OCI-LY3 (cell line): ENCODE measurements at regions not wholly inside any gene's neighbourhood (a gene's known extent, or its start where the extent isn't known, plus 50 kb on each side); places are given as distances from the start of the nearest gene placed in this dataset.

Experiments
- H2AFZ ChIP-seq: fragments of 200-600, 300-600 bp; shearing (Covaris generic); 2 replicates; pipeline ENCODE4 v1.6.0; 2014; ENCODE audit warnings: antibody characterized with exemption, low read depth, low read length
- H3K27ac ChIP-seq: fragments of 200-600, 300-600 bp; sonication (generic); 2 replicates; pipeline ENCODE4 v1.5.1; 2014; ENCODE audit warnings: mild to moderate bottlenecking, low read length, moderate library complexity, mixed read lengths
- H3K27me3 ChIP-seq: fragments of 200-600, 300-600 bp; sonication (generic); 2 replicates; pipeline ENCODE4 v1.6.1; 2014; ENCODE audit warnings: low read depth, low read length, mixed read lengths
- H3K36me3 ChIP-seq: fragments of 200-600, 300-600 bp; sonication (generic); replicated peaks from 2 replicates; pipeline ENCODE3; 2014; ENCODE audit warnings: low read depth, low read length, mixed read lengths
- H3K4me1 ChIP-seq: fragments of 300-600, 200-600 bp; sonication (generic); 2 replicates; pipeline ENCODE4 v1.6.1; 2014; ENCODE audit warnings: low read length, mixed read lengths
- H3K4me2 ChIP-seq: fragments of 200-600, 300-600 bp; sonication (generic); 2 replicates; pipeline ENCODE4 v1.6.1; 2014; ENCODE audit warnings: low read length, mixed read lengths
- H3K4me3 ChIP-seq: fragments of 300-600, 200-600 bp; sonication (generic); 2 replicates; pipeline ENCODE4 v1.5.1; 2014; ENCODE audit warnings: antibody characterized with exemption, mild to moderate bottlenecking, low read length, moderate library complexity
- H3K79me2 ChIP-seq: fragments of 300-600, 200-600 bp; shearing (Covaris generic); 2 replicates; pipeline ENCODE4 v1.6.1; 2014; ENCODE audit warnings: mild to moderate bottlenecking, low read length, mixed read lengths
- H3K9ac ChIP-seq: fragments of 300-600, 200-600 bp; shearing (Covaris generic); 2 replicates; pipeline ENCODE4 v1.6.0; 2014; ENCODE audit warnings: mild to moderate bottlenecking, low read length, moderate library complexity
- H3K9me3 ChIP-seq: fragments of 200-600, 300-600 bp; shearing (Covaris generic); 2 replicates; pipeline ENCODE4 v1.6.1; 2014; ENCODE audit warnings: low read length, mixed read lengths; ENCODE audit not compliant: insufficient read depth
- H4K20me1 ChIP-seq: fragments of 200-600, 300-600 bp; sonication (generic); 2 replicates; pipeline ENCODE4 v1.6.1; 2016; ENCODE audit warnings: low read length, mixed read lengths; ENCODE audit not compliant: insufficient read depth
- CTCF ChIP-seq: fragments of 200-600, 300-600 bp; sonication (generic); IDR thresholded peaks from 2 replicates; pipeline ENCODE4 v1.5.1; 2014; ENCODE audit warnings: antibody characterized with exemption, low read length, low read depth
- EZH2phosphoT487 ChIP-seq: fragments of 200-600 bp; shearing (Covaris generic); IDR thresholded peaks from 2 replicates; pipeline ENCODE4 v1.6.1; 2018; ENCODE audit warnings: antibody characterized with exemption, mixed run types, low read depth

GRCh38 chr2:219758907-219759680 lies 131.7 kb downstream of the SLC4A3 start:
- Histone ChIP-seq H3K27ac (no peak overlapping the region), H3K4me2 (no peak overlapping the region), H4K20me1 (no peaks in the 10 kb centered on the region), H2AFZ (no peak overlapping the region), H3K36me3 (no peaks in the 10 kb centered on the region), H3K27me3 (no peaks in the 10 kb centered on the region), H3K4me1 (no peaks in the 10 kb centered on the region), H3K79me2 (no peaks in the 10 kb centered on the region), H3K9ac (no peak overlapping the region), H3K4me3 (no peak overlapping the region), H3K9me3 (no peaks in the 10 kb centered on the region)
- TF ChIP-seq EZH2phosphoT487: no peak
- no peak for TF ChIP-seq CTCF

GRCh38 chr2:219759801-219760200 lies 132.4 kb downstream of the SLC4A3 start:
- TF ChIP-seq EZH2phosphoT487 (no peak), CTCF (no peak)
- Histone ChIP-seq H3K27ac (no peak overlapping the region), H3K4me3 (no peak overlapping the region), H3K79me2 (no peaks in the 10 kb centered on the region), H3K4me1 (no peaks in the 10 kb centered on the region), H3K36me3 (no peaks in the 10 kb centered on the region), H4K20me1 (no peaks in the 10 kb centered on the region), H2AFZ (no peak overlapping the region), H3K9ac (no peak overlapping the region), H3K27me3 (no peaks in the 10 kb centered on the region), H3K9me3 (no peaks in the 10 kb centered on the region), H3K4me2 (no peak overlapping the region)

GRCh38 chr2:219765231-219765911 lies 137.9 kb downstream of the SLC4A3 start:
- H3K9me3 ChIP-seq: no peaks in the 10 kb centered on the region
- no peak overlapping the region for H3K4me3 ChIP-seq
- H3K9ac ChIP-seq: no peak overlapping the region
- H3K27ac ChIP-seq: no peak overlapping the region
- H3K4me2 ChIP-seq: peak overlapping the region; percentile 29; the same call in 1 of the 2 replicates
- no peaks in the 10 kb centered on the region for H3K36me3 ChIP-seq
- no peak for TF ChIP-seq EZH2phosphoT487
- TF ChIP-seq CTCF: no peak
- H2AFZ ChIP-seq: no peak overlapping the region; the same call in 1 of the 2 replicates
- no peaks in the 10 kb centered on the region for H3K27me3 ChIP-seq
- H3K79me2 ChIP-seq: no peaks in the 10 kb centered on the region
- H3K4me1 ChIP-seq: peaks cover 8% of the 10 kb centered on the region
- no peaks in the 10 kb centered on the region for H4K20me1 ChIP-seq

GRCh38 chr2:219766658-219767057 lies 139.2 kb downstream of the SLC4A3 start:
- Histone ChIP-seq H3K27ac (no peak overlapping the region), H3K4me3 (no peak overlapping the region), H3K36me3 (no peaks in the 10 kb centered on the region), H4K20me1 (no peaks in the 10 kb centered on the region), H3K4me2 (no peak overlapping the region), H2AFZ (no peak overlapping the region), H3K9me3 (no peaks in the 10 kb centered on the region), H3K27me3 (no peaks in the 10 kb centered on the region), H3K9ac (no peak overlapping the region), H3K4me1 (peaks cover 8% of the 10 kb centered on the region), H3K79me2 (no peaks in the 10 kb centered on the region)
- TF ChIP-seq CTCF (no peak), EZH2phosphoT487 (no peak)
